ENCODE measurements at regions not wholly inside any gene's neighbourhood (a gene's known extent, or its start where the extent isn't known, plus 50 kb on each side); places are given as distances from the start of the nearest gene placed in this dataset.
"Not testable (repeated sequence)": the region's sequence is repeated elsewhere in the genome, so short reads cannot be mapped to it uniquely, and the experiment has no call there.

DNA sequence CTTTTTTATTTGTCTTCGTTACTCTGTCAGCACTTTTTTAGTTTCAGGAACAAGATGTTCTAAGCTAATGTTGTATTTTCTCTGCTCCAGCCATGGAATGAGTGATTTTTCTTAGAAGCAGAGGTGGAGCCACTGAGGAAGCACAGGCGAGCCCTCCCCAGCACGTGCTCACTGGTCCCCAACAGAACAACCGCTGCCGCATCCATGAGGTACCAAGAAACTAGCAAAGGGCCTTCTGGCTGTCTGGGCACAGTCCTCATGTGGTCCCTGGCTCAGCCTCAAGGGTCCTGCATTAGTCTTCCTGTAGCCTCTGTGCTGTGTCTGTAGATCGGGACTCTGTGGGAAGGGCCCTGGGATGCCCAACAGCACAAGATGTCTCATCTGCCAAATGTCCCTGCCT lies 838.5 kb downstream of the FOXD4L6 start:
- H3K27me3 ChIP-seq (ENCODE audit: control insufficient read depth, insufficient read depth, low read length); H3K36me3 Mint-ChIP-seq; ATAC-seq; H3K36me3 ChIP-seq (ENCODE audit: control insufficient read depth, insufficient read depth, low read length); H3K9me3 ChIP-seq (ENCODE audit: control insufficient read depth, insufficient read depth, low read length); DNase-seq; H3K9me3 Mint-ChIP-seq; H3K4me3 Mint-ChIP-seq; intact Hi-C loops (cut with micrococcal nuclease); H3K27ac ChIP-seq (ENCODE audit: low read length); H3K4me1 ChIP-seq (ENCODE audit: control insufficient read depth, insufficient read depth, low read length); H3K27me3 Mint-ChIP-seq (ENCODE audit: low read depth in 2 of 2); H3K4me1 Mint-ChIP-seq; H3K4me3 ChIP-seq (ENCODE audit: low read length); H3K27ac Mint-ChIP-seq: not testable (repeated sequence)
- no CpG with 5 or more reads among the region's 6 CpGs for WGBS (ENCODE audit: insufficient coverage)

Data from natural killer cell (primary cell).